NB4 (cell line): ENCODE measurements at regions not wholly inside any gene's neighbourhood (a gene's known extent, or its start where the extent isn't known, plus 50 kb on each side); places are given as distances from the start of the nearest gene placed in this dataset.
"Not testable (repeated sequence)": the region's sequence is repeated elsewhere in the genome, so short reads cannot be mapped to it uniquely, and the experiment has no call there.

Experiments used
- DNase-seq: peaks from one replicate; pipeline ENCODE4 v3.0.0; 2010; ENCODE audit warnings: low read depth
- H3K4me3 ChIP-seq: one replicate; pipeline ENCODE4 v1.5.1; 2011; ENCODE audit warnings: mild to moderate bottlenecking, low read depth, low read length, moderate library complexity
- CTCF ChIP-seq: IDR thresholded peaks from one replicate; pipeline ENCODE4 v1.5.1; 2012; ENCODE audit warnings: low read depth, low read length
- MAX ChIP-seq: IDR thresholded peaks from 2 replicates; pipeline ENCODE4 v1.6.1; 2011; ENCODE audit warnings: low read depth, low read length
- MYC ChIP-seq: IDR thresholded peaks from 2 replicates; pipeline ENCODE4 v1.6.1; 2011; ENCODE audit warnings: low read depth, low read length
- POLR2A ChIP-seq: IDR thresholded peaks from 2 replicates; pipeline ENCODE4 v1.6.1; 2011; ENCODE audit warnings: mild to moderate bottlenecking; ENCODE audit not compliant: insufficient read length; ENCODE audit errors: extremely low read depth

GRCh38 chr6:79403563-79403962, 133.7 kb downstream of the LCA5 start:
- no peak for DNase-seq
- TF ChIP-seq MYC (no peak), POLR2A (no peak), MAX (no peak), CTCF (no peak)
- no peak overlapping the region for H3K4me3 ChIP-seq

GRCh38 chr6:79403086-79403485, 134.1 kb downstream of the LCA5 start:
- no peak for DNase-seq
- H3K4me3 ChIP-seq = no peak overlapping the region
- TF ChIP-seq MAX (no peak), CTCF (no peak), POLR2A (no peak), MYC (no peak)

GRCh38 chr6:79399499-79399898, 137.7 kb downstream of the LCA5 start:
- TF ChIP-seq MAX (no peak), CTCF (no peak), MYC (no peak), POLR2A (no peak)
- no peak overlapping the region for H3K4me3 ChIP-seq
- DNase-seq = no peak

GRCh38 chr6:79398617-79399016, 138.6 kb downstream of the LCA5 start:
- not testable (repeated sequence) for DNase-seq, H3K4me3 ChIP-seq

- TF ChIP-seq CTCF = no peak
- no peak for TF ChIP-seq POLR2A
- no peak for TF ChIP-seq MAX
- no peak for TF ChIP-seq MYC
- H3K4me3 ChIP-seq = no peak overlapping the region
- DNase-seq = no peak
Measured at GRCh38 chr6:79396625-79397024, 140.6 kb downstream of the LCA5 start.

GRCh38 chr6:79394690-79395089, 142.5 kb downstream of the LCA5 start:
- TF ChIP-seq MAX (no peak), CTCF (no peak), POLR2A (no peak), MYC (no peak)
- DNase-seq = no peak
- no peak overlapping the region for H3K4me3 ChIP-seq
